GM12892 (cell line): ENCODE measurements at regions not wholly inside any gene's neighbourhood (a gene's known extent, or its start where the extent isn't known, plus 50 kb on each side); places are given as distances from the start of the nearest gene placed in this dataset.

Experiments used
- POLR2A ChIP-seq: IDR thresholded peaks from 2 replicates; pipeline ENCODE4 v1.6.1; 2011; ENCODE audit warnings: low read depth, low read length, control low read depth
- TAF1 ChIP-seq: IDR thresholded peaks from 2 replicates; pipeline ENCODE4 v1.6.1; 2011; ENCODE audit warnings: low read depth, mild to moderate bottlenecking, control low read depth, low read length, borderline replicate concordance

GRCh38 chr5:106474066-106474465 is 1196.7 kb downstream of the EFNA5 start:
- TF ChIP-seq POLR2A (no peak), TAF1 (no peak)
